Fibroblast of villous mesenchyme (primary cell): ENCODE measurements at regions not wholly inside any gene's neighbourhood (a gene's known extent, or its start where the extent isn't known, plus 50 kb on each side); places are given as distances from the start of the nearest gene placed in this dataset.

ENCODE experiments used
- DNase-seq: peaks from one replicate; pipeline ENCODE4 v3.0.0-alpha.2; 2010; ENCODE audit warnings: low read depth
- H3K4me3 ChIP-seq: 2 replicates; pipeline ENCODE4 v1.5.1; 2011; ENCODE audit warnings: low read depth, mild to moderate bottlenecking, low read length
- TF ChIP-seq, protein P1 (sequence below): IDR thresholded peaks from 2 replicates; pipeline ENCODE4 v1.5.1; 2012; ENCODE audit warnings: low read depth, mild to moderate bottlenecking, low read length; ENCODE audit not compliant: insufficient read depth

DNA sequence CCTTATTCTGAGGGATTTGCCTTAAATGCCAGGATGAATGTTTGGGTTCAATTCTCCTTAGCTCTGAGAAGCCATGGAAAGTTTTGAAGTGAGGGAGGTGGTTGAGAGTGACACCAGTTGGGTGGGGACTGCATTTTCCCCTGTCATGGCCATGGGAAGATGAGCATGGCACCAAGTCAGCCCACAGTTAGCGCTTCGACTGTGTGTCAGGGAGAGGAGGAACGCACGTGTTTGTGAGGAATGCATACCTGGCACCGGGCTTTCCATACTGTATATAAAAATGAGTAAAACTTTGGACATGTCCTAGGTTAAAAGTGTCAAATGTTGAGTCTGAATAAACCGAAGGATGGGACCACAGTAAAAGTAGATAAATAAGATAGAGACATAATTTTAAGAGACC lies 187.5 kb upstream of the KL start:
- no peak for DNase-seq
- TF ChIP-seq, protein P1, sequence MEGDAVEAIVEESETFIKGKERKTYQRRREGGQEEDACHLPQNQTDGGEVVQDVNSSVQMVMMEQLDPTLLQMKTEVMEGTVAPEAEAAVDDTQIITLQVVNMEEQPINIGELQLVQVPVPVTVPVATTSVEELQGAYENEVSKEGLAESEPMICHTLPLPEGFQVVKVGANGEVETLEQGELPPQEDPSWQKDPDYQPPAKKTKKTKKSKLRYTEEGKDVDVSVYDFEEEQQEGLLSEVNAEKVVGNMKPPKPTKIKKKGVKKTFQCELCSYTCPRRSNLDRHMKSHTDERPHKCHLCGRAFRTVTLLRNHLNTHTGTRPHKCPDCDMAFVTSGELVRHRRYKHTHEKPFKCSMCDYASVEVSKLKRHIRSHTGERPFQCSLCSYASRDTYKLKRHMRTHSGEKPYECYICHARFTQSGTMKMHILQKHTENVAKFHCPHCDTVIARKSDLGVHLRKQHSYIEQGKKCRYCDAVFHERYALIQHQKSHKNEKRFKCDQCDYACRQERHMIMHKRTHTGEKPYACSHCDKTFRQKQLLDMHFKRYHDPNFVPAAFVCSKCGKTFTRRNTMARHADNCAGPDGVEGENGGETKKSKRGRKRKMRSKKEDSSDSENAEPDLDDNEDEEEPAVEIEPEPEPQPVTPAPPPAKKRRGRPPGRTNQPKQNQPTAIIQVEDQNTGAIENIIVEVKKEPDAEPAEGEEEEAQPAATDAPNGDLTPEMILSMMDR = no peak
- no peak overlapping the region for H3K4me3 ChIP-seq

DNA sequence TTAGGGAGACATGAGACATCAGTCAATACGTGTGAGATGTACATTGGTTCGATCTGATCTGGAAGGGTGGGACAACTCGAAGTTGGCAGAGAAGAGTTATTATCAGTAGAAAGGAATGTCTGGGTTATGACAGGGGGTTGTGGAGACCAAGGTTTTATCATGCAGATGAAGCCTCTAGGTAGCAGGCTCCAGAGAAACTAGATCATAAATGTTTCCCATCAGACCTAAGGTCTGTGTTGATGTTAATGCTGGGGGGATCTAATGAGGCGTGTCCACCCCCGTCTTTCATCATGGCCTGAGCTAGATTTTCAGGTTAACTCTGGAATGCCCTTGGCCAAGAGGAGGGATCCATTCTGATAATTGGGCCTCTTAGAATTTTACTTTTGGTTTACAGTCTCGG lies 187.0 kb upstream of the KL start:
- TF ChIP-seq, protein P1 = no peak

DNA sequence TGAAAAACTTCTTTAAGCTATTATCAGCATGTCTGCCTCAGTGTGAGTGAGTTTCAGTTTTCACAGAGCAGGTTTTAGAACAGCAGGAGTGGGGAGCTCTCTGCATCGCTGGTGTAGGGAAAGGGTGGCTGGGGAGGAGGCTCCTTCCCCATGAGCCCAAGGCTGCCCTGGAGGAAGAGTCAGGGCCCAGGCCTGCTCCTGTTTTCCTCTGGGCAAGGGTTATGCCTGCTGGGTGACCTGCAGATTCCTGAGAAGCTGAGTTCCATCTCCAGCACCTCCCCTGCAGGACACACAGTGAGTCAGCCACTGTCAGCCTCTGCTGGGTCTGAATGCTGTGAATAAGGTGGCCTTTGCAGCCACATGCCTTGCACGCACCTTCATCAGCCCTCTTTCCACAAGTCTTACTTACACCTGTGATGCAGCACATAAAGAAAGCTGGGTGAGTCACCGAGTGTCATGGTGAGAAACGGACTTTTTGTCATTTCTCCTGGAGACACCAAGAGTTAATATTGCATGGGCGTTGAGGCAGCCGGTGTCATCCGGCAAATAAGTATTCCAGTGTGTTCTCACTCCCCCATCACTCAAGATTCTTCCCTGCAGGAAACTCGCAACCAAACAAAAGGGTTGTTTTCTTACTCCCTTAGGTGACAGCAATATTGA lies 186.4 kb upstream of the KL start:
- TF ChIP-seq, protein P1 = no peak
- no peak overlapping the region for H3K4me3 ChIP-seq
- peak; percentile 41 for DNase-seq

More for the DNA sequence above, 187.0 kb upstream of the KL start:
- no peak overlapping the region for H3K4me3 ChIP-seq
- DNase-seq = no peak

DNA sequence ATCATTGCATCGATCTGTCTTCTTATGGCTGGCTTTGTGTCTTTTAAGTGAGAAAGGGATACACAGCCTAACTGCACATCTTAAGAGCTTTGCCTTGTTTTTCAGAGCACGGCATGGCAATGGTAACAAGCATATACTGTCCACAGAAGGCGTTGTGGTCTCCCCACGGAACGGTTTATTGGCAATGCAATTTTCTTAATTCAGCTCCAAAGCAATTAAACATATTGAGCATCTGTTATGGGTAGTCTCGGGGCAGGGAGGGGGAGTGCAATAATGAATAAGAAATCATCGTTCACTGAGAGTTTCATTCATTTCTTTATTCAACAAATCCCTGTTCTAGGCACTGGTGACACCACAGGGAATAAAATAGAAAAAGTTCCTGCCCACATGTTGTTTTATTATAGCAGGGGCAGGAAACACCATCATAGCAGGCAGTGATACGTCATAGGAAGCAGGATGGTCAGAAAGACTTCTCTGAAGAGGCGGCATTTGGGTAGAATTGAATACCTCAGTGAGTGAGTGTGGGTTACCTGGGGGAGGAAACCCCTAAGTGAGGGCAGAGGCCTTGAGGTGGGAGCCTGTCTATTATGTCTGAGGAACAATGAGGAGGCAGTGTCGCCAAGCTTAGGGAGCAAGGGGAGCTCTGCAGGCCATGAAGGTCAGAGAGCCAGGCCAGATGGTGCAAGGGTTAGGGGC lies 185.7 kb upstream of the KL start:
- TF ChIP-seq, protein P1 = no peak
- DNase-seq = no peak
- H3K4me3 ChIP-seq = no peak overlapping the region

DNA sequence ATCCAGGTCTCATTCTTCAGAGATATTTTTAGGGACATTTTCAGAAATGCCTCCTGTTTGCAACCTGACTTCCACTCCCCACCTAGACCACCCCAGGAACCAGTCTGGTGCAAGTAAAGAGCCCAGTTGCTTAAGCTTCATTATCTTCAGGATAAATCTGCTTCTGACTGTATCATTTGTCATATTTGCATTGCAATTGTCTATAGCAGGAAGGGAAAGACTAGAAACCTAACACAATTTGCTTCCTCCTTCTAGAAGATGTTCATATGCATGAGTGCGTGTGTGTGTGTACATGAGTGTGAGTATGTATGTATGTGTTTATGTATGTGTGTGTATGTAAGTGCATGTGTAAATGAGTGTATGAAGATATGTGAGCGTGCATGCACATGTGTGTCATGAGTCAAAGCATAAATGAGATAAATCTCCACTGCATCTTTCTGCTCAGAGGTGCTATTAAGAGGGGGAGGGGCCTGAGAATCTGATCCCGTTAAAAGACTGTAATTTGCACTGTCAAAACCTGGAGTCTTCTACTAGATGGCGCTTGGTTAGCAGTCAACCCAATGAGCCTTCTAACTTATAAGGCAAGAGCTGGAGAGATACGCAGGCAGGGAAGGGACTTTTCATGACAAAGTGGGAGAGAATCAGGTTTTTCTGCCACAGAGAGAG lies 178.8 kb upstream of the KL start:
- DNase-seq = no peak
- TF ChIP-seq, protein P1 = no peak
- H3K4me3 ChIP-seq = no peak overlapping the region

DNA sequence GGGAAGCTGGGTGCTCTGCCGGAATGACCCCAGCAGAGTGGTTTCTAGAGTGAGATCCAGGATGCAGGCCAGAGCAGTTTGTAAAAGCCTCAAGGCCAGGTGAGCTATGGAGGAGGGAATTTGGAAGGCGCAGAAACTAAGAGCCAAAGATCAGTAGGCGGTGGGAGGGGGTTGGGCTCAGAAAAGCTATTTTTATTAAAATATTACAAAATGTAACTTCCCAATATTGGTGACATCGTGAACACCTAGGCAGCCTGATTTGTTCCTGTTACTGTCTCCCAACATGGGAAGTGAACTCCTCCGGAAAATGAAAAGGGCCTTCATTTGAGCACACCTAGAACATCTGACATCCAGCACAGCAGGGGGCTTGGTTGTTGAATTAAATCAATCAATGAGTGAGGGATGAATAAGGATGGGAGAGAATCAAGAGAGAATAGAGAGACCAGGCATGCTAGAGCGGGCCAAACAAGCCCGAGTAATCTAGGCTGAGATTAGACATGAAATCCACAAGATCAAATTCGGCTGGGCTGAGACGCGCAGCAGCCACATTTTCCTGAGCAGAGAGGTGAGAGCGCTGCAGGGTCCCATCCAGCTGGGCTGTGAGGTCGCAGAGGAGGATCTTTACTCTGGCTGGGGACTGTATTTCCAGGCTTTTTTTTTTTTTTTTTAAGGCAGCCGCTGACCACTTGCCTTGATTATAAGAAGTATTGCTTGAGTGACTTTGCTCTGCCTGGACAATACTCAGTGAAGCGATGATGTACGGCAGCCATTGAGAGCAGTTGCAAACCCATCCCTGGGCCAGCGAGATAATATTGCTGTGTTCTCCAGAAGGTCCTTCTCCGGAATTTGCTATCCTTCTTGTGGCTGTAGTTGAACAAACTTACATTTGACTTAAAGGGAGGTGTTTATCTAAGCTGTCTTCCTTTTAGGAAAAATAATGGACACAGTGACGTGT lies 178.0 kb upstream of the KL start:
- TF ChIP-seq, protein P1 = no peak
- no peak for DNase-seq
- no peak overlapping the region for H3K4me3 ChIP-seq
